DND-41 (cell line): ENCODE measurements at regions not wholly inside any gene's neighbourhood (a gene's known extent, or its start where the extent isn't known, plus 50 kb on each side); places are given as distances from the start of the nearest gene placed in this dataset.

Experiments
- EZH2 ChIP-seq: IDR thresholded peaks from 3 replicates; pipeline ENCODE4 v1.6.1; 2012; ENCODE audit warnings: borderline replicate concordance, low read depth, mild to moderate bottlenecking, moderate library complexity, low read length, inconsistent platforms; ENCODE audit not compliant: severe bottlenecking
- TF ChIP-seq, protein P1 (sequence below): IDR thresholded peaks from 2 replicates; pipeline ENCODE4 v1.5.1; 2012; ENCODE audit warnings: borderline replicate concordance, low read length, moderate library complexity, mild to moderate bottlenecking; ENCODE audit not compliant: poor library complexity, severe bottlenecking; ENCODE audit errors: extremely low read depth

DNA sequence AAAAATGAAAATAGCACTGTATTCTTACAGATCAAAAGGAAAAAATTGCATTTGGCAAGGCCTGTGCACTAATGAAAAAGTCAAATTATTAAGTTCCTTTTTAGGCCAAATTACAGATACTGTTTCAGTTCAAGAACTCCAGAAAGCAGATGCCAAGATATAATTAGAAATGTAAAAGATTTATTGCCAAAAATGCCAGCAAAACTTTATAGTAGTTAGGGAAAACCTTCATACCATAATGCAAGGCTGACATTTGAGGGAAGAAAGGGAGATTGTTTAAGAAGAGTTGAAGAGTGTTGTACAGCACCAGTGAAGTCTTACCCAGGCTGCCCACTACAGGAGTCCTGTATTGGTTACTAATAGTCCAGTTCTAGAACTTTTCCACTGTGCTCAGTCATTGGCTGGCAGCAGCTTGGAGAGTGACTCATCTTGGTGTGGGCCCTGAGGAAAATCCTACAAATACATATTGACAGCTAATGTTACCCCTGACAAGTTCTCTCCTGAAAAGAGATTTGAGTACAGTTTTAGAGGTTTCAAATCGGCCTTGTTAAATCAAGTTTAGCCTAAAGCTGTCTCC is 600.4 kb downstream of the C12orf50 start:
- TF ChIP-seq EZH2 = no peak
- TF ChIP-seq, protein P1, sequence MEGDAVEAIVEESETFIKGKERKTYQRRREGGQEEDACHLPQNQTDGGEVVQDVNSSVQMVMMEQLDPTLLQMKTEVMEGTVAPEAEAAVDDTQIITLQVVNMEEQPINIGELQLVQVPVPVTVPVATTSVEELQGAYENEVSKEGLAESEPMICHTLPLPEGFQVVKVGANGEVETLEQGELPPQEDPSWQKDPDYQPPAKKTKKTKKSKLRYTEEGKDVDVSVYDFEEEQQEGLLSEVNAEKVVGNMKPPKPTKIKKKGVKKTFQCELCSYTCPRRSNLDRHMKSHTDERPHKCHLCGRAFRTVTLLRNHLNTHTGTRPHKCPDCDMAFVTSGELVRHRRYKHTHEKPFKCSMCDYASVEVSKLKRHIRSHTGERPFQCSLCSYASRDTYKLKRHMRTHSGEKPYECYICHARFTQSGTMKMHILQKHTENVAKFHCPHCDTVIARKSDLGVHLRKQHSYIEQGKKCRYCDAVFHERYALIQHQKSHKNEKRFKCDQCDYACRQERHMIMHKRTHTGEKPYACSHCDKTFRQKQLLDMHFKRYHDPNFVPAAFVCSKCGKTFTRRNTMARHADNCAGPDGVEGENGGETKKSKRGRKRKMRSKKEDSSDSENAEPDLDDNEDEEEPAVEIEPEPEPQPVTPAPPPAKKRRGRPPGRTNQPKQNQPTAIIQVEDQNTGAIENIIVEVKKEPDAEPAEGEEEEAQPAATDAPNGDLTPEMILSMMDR = no peak
